SK-N-SH (cell line): ENCODE measurements at regions not wholly inside any gene's neighbourhood (a gene's known extent, or its start where the extent isn't known, plus 50 kb on each side); places are given as distances from the start of the nearest gene placed in this dataset.

Experiments used
- CTCF ChIA-PET: fragments of 300-600, 350-600 bp; formaldehyde crosslinking; extraction: SDS; loops from one replicate; lab custom pipeline; 2021; lab: Yijun Ruan, JAX
- POLR2A ChIA-PET: fragments of 350-600 bp; sonication (Branson Sonifier 250); formaldehyde crosslinking; extraction: SDS; loops from one replicate; lab custom pipeline; 2020; ENCODE audit warnings: antibody characterized with exemption, inconsistent platforms; lab: Yijun Ruan, JAX
- DNase-seq: peaks from one replicate; pipeline ENCODE4 v3.0.0; 2012
- H2AFZ ChIP-seq: fragments of 200-600 bp; sonication (generic); 2 replicates; pipeline ENCODE4 v1.8.1; 2016; ENCODE audit warnings: antibody characterized with exemption, mild to moderate bottlenecking, low read depth
- H3F3A ChIP-seq: fragments of 200-600 bp; sonication (generic); replicated peaks from 2 replicates; pipeline ENCODE3; 2016; ENCODE audit warnings: antibody characterized with exemption, mild to moderate bottlenecking; ENCODE audit not compliant: insufficient read depth
- H3K27ac ChIP-seq, 2 experiments: fragments of 200-500 bp in 1 of 2; fragments of 200-600 bp in 1 of 2; sonication (Bioruptor generic) in 1 of 2; sonication (generic), shearing (Covaris generic) in 1 of 2; 2 replicates each; pipeline versions ENCODE4 v1.5.1 to v1.6.1; 2014 to 2016; ENCODE audit warnings: low read depth in 2 of 2, inconsistent platforms in 1 of 2, low read length in 1 of 2, mild to moderate bottlenecking in 1 of 2, mixed read lengths in 1 of 2
- H3K27me3 ChIP-seq: fragments of 200-600 bp; sonication (generic), shearing (Covaris generic); 2 replicates; pipeline ENCODE4 v1.6.1; 2016; ENCODE audit warnings: mixed run types; ENCODE audit not compliant: insufficient read depth
- H3K36me3 ChIP-seq, 2 experiments: fragments of 200-500 bp in 1 of 2; fragments of 200-600 bp in 1 of 2; sonication (Bioruptor generic) in 1 of 2; sonication (generic) in 1 of 2; replicated peaks in 1 of 2; 2 replicates each; pipeline versions ENCODE3 to v1.5.1; 2014 to 2016; ENCODE audit warnings: low read length in 1 of 2, mild to moderate bottlenecking in 1 of 2; ENCODE audit not compliant: insufficient read depth in 2 of 2, control insufficient read depth in 1 of 2
- H3K4me1 ChIP-seq, 2 experiments: fragments of 200-500 bp in 1 of 2; fragments of 200-600 bp in 1 of 2; sonication (Bioruptor generic) in 1 of 2; sonication (generic), shearing (Covaris generic) in 1 of 2; 2 replicates each; pipeline versions ENCODE4 v1.5.1 to v1.6.1; 2014 to 2016; ENCODE audit warnings: low read depth in 1 of 2, low read length in 1 of 2, mixed run types in 1 of 2; ENCODE audit not compliant: insufficient read depth in 2 of 2, control insufficient read depth in 1 of 2
- H3K4me2 ChIP-seq: fragments of 200-600 bp; sonication (generic), shearing (Covaris generic); 2 replicates; pipeline ENCODE4 v1.6.1; 2017; ENCODE audit warnings: mixed run types
- H3K4me3 ChIP-seq, 2 experiments: fragments of 200-500 bp in 1 of 2; fragments of 200-600 bp in 1 of 2; sonication (Bioruptor generic) in 1 of 2; sonication (generic), shearing (Covaris generic) in 1 of 2; 2 replicates each; pipeline versions ENCODE4 v1.5.1 to v1.8.1; 2014 to 2016; ENCODE audit warnings: low read depth in 2 of 2, inconsistent platforms in 1 of 2, low read length in 1 of 2, mild to moderate bottlenecking in 1 of 2, mixed read lengths in 1 of 2, moderate library complexity in 1 of 2
- H3K79me2 ChIP-seq: fragments of 200-600 bp; sonication (generic); 2 replicates; pipeline ENCODE4 v1.8.1; 2017; ENCODE audit warnings: mild to moderate bottlenecking; ENCODE audit not compliant: insufficient read depth
- H3K9ac ChIP-seq: fragments of 200-600 bp; sonication (generic); 2 replicates; pipeline ENCODE4 v1.6.1; 2017; ENCODE audit warnings: mixed run types
- H3K9me2 ChIP-seq: fragments of 200-600 bp; sonication (generic); 2 replicates; pipeline ENCODE4 v1.6.1; 2017; ENCODE audit warnings: mixed run types
- H3K9me3 ChIP-seq: fragments of 200-600 bp; sonication (generic); 2 replicates; pipeline ENCODE4 v1.6.1; 2017; ENCODE audit warnings: mixed run types, mild to moderate bottlenecking, moderate library complexity
- H4K20me1 ChIP-seq: fragments of 200-600 bp; sonication (generic); 2 replicates; pipeline ENCODE4 v1.6.1; 2017; ENCODE audit warnings: mild to moderate bottlenecking, mixed run types; ENCODE audit not compliant: insufficient read depth
- ELF1 ChIP-seq: IDR thresholded peaks from 2 replicates; pipeline ENCODE4 v1.4.0; 2012
- EP300 ChIP-seq, 2 experiments: IDR thresholded peaks; 2 replicates each; pipeline versions ENCODE4 v1.4.0 to v1.6.1; 2012; ENCODE audit warnings: borderline replicate concordance in 1 of 2, low read depth in 1 of 2, low read length in 1 of 2
- FOSL2 ChIP-seq: IDR thresholded peaks from 2 replicates; pipeline ENCODE4 v1.4.0; 2012; ENCODE audit warnings: low read depth, mild to moderate bottlenecking, moderate library complexity, borderline replicate concordance
- FOXJ3 ChIP-seq: sonication (generic); formaldehyde crosslinking; IDR thresholded peaks from 2 replicates; pipeline ENCODE4 v1.5.1; 2020; ENCODE audit warnings: mild to moderate bottlenecking, missing genetic modification reagents
- FOXM1 ChIP-seq: IDR thresholded peaks from 2 replicates; pipeline ENCODE4 v1.4.0; 2012; ENCODE audit warnings: low read depth, mild to moderate bottlenecking
- GABPA ChIP-seq: IDR thresholded peaks from 2 replicates; pipeline ENCODE4 v1.4.0; 2012; ENCODE audit warnings: low read depth, mild to moderate bottlenecking
- MEF2A ChIP-seq: IDR thresholded peaks from 2 replicates; pipeline ENCODE4 v1.4.0; 2012; ENCODE audit warnings: low read depth, borderline replicate concordance
- NFIC ChIP-seq: IDR thresholded peaks from 2 replicates; pipeline ENCODE4 v1.4.0; 2012; ENCODE audit warnings: borderline replicate concordance
- NRF1 ChIP-seq: IDR thresholded peaks from 2 replicates; pipeline ENCODE4 v1.6.1; 2012; ENCODE audit warnings: low read depth, mild to moderate bottlenecking, low read length
- PBX3 ChIP-seq: IDR thresholded peaks from 2 replicates; pipeline ENCODE4; 2012
- RAD21 ChIP-seq: IDR thresholded peaks from 2 replicates; pipeline ENCODE4 v1.6.1; 2012; ENCODE audit warnings: mild to moderate bottlenecking, low read length
- RXRA ChIP-seq: IDR thresholded peaks from 2 replicates; pipeline ENCODE4 v1.4.0; 2012; ENCODE audit warnings: low read depth, mild to moderate bottlenecking, borderline replicate concordance
- TAF1 ChIP-seq: IDR thresholded peaks from 2 replicates; pipeline ENCODE4 v1.6.1; 2012; ENCODE audit warnings: low read depth, mild to moderate bottlenecking, low read length, moderate library complexity, borderline replicate concordance
- TEAD4 ChIP-seq: IDR thresholded peaks from 2 replicates; pipeline ENCODE4 v1.4.0; 2012; ENCODE audit warnings: mild to moderate bottlenecking, borderline replicate concordance; ENCODE audit not compliant: insufficient read depth
- USF1 ChIP-seq: IDR thresholded peaks from 2 replicates; pipeline ENCODE4 v1.4.0; 2012; ENCODE audit warnings: low read depth, borderline replicate concordance
- WGBS: methylation state at CpG from one replicate; pipeline ENCODE4 v1.1.6; 2017; ENCODE audit warnings: low lambda C conversion rate; 5-methylcytosine and 5-hydroxymethylcytosine counted together
- TF ChIP-seq, protein P1 (sequence below): fragments of 150-350 bp; IDR thresholded peaks from 2 replicates; pipeline ENCODE4 v1.6.1; 2017; ENCODE audit warnings: antibody characterized with exemption, low read length, low read depth, borderline replicate concordance
- TF ChIP-seq, protein P2 (sequence below): IDR thresholded peaks from 2 replicates; pipeline ENCODE4 v1.4.0; 2012; ENCODE audit warnings: low read depth, borderline replicate concordance

DNA sequence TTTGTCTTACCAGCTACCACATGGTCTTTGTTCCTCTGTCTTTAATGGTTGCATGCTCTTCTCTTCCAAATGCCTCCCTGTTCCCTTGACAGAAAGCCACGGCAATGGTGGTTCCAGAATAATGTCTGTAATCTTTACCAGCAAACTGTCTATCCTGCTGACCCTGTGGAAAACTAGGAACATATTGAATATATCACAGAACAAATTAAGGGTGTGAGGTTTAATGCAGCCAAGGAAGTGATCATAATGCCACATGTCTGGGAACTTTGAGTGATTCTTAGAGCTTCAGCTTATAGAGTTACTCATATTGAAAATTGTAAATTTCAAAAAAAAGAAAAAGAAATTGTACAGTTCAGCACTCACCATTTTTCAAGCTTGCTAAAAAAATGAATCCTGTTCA is 282.9 kb upstream of the RARB start:
- Histone ChIP-seq H3K27ac (no peak overlapping the region), H3K79me2 (no peaks in the 10 kb centered on the region), H3K4me2 (no peak overlapping the region), H3K9me3 (no peaks in the 10 kb centered on the region), H3K4me3 (no peak overlapping the region), H3K9ac (no peak overlapping the region), H3K9me2 (no peaks in the 10 kb centered on the region), H3K27me3 (no peaks in the 10 kb centered on the region), H2AFZ (no peak overlapping the region), H3K36me3 (no peaks in the 10 kb centered on the region), H4K20me1 (no peaks in the 10 kb centered on the region), H3K4me1 (peaks cover 0 to 3% of the 10 kb centered on the region in 2 experiments; a peak in 1 of 4 replicates), H3F3A (no peaks in the 10 kb centered on the region)
- ChIA-PET CTCF (interaction anchor here (1.9 kb wide), 1 partner anchor 11 kb away, joined by 9 read pairs; no protein-coding TSS in a partner anchor), POLR2A (no interaction called here)
- DNase-seq: no peak
- TF ChIP-seq TAF1 (no peak), GABPA (no peak), MEF2A (no peak), USF1 (no peak), RAD21 (no peak), EP300 (IDR thresholded peaks at IDR 0.05; ENCODE audit: borderline replicate concordance in 1 of 2, low read depth in 1 of 2, low read length in 1 of 2) (no peak), NFIC (no peak), FOSL2 (no peak), RXRA (no peak), ELF1 (no peak), FOXJ3 (CRISPR knock-in tag) (no peak), PBX3 (no peak), NRF1 (no peak), TEAD4 (no peak), FOXM1 (no peak)
- TF ChIP-seq, protein P1, sequence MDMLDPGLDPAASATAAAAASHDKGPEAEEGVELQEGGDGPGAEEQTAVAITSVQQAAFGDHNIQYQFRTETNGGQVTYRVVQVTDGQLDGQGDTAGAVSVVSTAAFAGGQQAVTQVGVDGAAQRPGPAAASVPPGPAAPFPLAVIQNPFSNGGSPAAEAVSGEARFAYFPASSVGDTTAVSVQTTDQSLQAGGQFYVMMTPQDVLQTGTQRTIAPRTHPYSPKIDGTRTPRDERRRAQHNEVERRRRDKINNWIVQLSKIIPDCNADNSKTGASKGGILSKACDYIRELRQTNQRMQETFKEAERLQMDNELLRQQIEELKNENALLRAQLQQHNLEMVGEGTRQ: no peak
- TF ChIP-seq, protein P2, sequence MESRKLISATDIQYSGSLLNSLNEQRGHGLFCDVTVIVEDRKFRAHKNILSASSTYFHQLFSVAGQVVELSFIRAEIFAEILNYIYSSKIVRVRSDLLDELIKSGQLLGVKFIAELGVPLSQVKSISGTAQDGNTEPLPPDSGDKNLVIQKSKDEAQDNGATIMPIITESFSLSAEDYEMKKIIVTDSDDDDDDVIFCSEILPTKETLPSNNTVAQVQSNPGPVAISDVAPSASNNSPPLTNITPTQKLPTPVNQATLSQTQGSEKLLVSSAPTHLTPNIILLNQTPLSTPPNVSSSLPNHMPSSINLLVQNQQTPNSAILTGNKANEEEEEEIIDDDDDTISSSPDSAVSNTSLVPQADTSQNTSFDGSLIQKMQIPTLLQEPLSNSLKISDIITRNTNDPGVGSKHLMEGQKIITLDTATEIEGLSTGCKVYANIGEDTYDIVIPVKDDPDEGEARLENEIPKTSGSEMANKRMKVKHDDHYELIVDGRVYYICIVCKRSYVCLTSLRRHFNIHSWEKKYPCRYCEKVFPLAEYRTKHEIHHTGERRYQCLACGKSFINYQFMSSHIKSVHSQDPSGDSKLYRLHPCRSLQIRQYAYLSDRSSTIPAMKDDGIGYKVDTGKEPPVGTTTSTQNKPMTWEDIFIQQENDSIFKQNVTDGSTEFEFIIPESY: no peak
- WGBS: 27% methylated on average over 1 of the region's 1 CpG
